ENCODE measurements at regions not wholly inside any gene's neighbourhood (a gene's known extent, or its start where the extent isn't known, plus 50 kb on each side); places are given as distances from the start of the nearest gene placed in this dataset.
A peak's percentile ranks its signal among the peaks of the same experiment; 100 is the strongest.

GRCh38 chr11:82365351-82365750 lies 368.3 kb downstream of the FAM181B start:
- no peak for DNase-seq

GRCh38 chr11:82356316-82356715 lies 377.3 kb downstream of the FAM181B start:
- no peak for DNase-seq

GRCh38 chr11:82355313-82355823 lies 378.3 kb downstream of the FAM181B start:
- no peak for DNase-seq

- no peak for DNase-seq
These were observed 406.8 kb downstream of the FAM181B start for GRCh38 chr11:82326853-82327252.

- no peak for DNase-seq
These were observed 412.5 kb downstream of the FAM181B start for GRCh38 chr11:82321206-82321605.

- no peak for DNase-seq
These were observed 418.6 kb downstream of the FAM181B start for GRCh38 chr11:82315093-82315492.

- no peak for DNase-seq
These were observed 424.7 kb downstream of the FAM181B start for GRCh38 chr11:82308979-82309378.

- no peak for DNase-seq
These were observed 428.5 kb downstream of the FAM181B start for GRCh38 chr11:82305123-82305522.

- no peak for DNase-seq
These were observed 430.0 kb downstream of the FAM181B start for GRCh38 chr11:82303671-82304070.

GRCh38 chr11:82288471-82288870 lies 445.2 kb downstream of the FAM181B start:
- DNase-seq, result no peak

GRCh38 chr11:82270870-82271269 lies 462.8 kb downstream of the FAM181B start:
- DNase-seq, result no peak

- DNase-seq, result no peak
These were observed 465.0 kb downstream of the FAM181B start for GRCh38 chr11:82268627-82269026.

- DNase-seq, result no peak
These were observed 466.5 kb downstream of the FAM181B start for GRCh38 chr11:82267186-82267585.

- DNase-seq, result no peak
These were observed 472.3 kb downstream of the FAM181B start for GRCh38 chr11:82261367-82261766.

GRCh38 chr11:82250047-82250446 lies 483.6 kb downstream of the FAM181B start:
- no peak for DNase-seq

- DNase-seq, result no peak
These were observed 486.7 kb downstream of the FAM181B start for GRCh38 chr11:82246926-82247325.

GRCh38 chr11:82239498-82239897 lies 494.2 kb downstream of the FAM181B start:
- no peak for DNase-seq

GRCh38 chr11:82234256-82234655 lies 499.4 kb downstream of the FAM181B start:
- no peak for DNase-seq

GRCh38 chr11:82233201-82233600 lies 500.5 kb downstream of the FAM181B start:
- no peak for DNase-seq

- peak in 1 of 2 donors; percentile 31 for DNase-seq
These were observed 504.3 kb downstream of the FAM181B start for GRCh38 chr11:82229341-82229740.

GRCh38 chr11:82225930-82226329 lies 507.7 kb downstream of the FAM181B start:
- DNase-seq, result no peak

GRCh38 chr11:82225502-82225901 lies 508.2 kb downstream of the FAM181B start:
- no peak for DNase-seq

GRCh38 chr11:82216927-82217570 lies 516.6 kb downstream of the FAM181B start:
- DNase-seq, result no peak

- DNase-seq, result no peak
These were observed 523.7 kb downstream of the FAM181B start for GRCh38 chr11:82210011-82210410.

GRCh38 chr11:82195283-82195682 lies 538.4 kb downstream of the FAM181B start:
- no peak for DNase-seq

Data from CD4-positive, alpha-beta T cell treated with Interferon alpha-2 for 1 hour (primary cell).